ENCODE measurements at regions not wholly inside any gene's neighbourhood (a gene's known extent, or its start where the extent isn't known, plus 50 kb on each side); places are given as distances from the start of the nearest gene placed in this dataset.

- TF ChIP-seq CTCF (IDR thresholded peaks at IDR 0.05) (no peak), POLR2A (IDR thresholded peaks at IDR 0.05) (no peak)
Measured at GRCh38 chr11:42315267-42315666, 855.8 kb upstream of the LRRC4C start.
